Esophagus muscularis mucosa (tissue), 4 donors: ENCODE measurements at regions not wholly inside any gene's neighbourhood (a gene's known extent, or its start where the extent isn't known, plus 50 kb on each side); places are given as distances from the start of the nearest gene placed in this dataset.

Source experiments
- EP300 ChIP-seq: sonication (generic); formaldehyde crosslinking; IDR thresholded peaks from one replicate; pipeline ENCODE4 v1.6.1; 2017; ENCODE audit warnings: antibody characterized with exemption
- POLR2A ChIP-seq: fragments of 450-650 bp; IDR thresholded peaks from one replicate; pipeline ENCODE4 v1.6.1; 2017; ENCODE audit warnings: antibody characterized with exemption, moderate library complexity, mild to moderate bottlenecking, low read depth
- TF ChIP-seq, protein P1 (sequence below), 3 experiments: fragments of 200-600 bp in 2 of 3; fragments of 450-650 bp in 1 of 3; sonication (generic) in 2 of 3; IDR thresholded peaks; one replicate each; pipeline ENCODE4 v1.5.1; 2017 to 2019; ENCODE audit warnings: antibody characterized with exemption in 3 of 3, mild to moderate bottlenecking in 2 of 3, moderate library complexity in 1 of 3

DNA sequence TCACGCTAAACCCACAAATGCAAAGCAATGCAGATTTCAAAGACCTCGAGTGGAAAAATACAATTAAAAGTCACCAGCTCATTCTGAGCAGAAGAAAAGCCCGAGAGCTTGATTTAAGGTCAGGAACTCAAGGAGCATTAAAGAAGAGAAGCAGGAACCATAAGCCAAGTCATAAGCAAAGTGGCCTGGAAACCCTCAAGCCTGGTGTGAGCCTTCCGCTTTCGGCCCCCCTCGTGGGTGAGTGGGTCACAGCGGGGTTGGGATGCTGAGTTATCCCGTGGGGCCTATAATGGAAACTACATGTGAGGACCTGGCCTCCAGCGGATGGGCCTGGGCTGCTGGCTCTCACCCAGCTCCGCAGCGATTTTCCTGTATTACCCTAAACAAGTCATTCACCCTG lies 504.3 kb downstream of the RAB28 start:
- TF ChIP-seq, protein P1, sequence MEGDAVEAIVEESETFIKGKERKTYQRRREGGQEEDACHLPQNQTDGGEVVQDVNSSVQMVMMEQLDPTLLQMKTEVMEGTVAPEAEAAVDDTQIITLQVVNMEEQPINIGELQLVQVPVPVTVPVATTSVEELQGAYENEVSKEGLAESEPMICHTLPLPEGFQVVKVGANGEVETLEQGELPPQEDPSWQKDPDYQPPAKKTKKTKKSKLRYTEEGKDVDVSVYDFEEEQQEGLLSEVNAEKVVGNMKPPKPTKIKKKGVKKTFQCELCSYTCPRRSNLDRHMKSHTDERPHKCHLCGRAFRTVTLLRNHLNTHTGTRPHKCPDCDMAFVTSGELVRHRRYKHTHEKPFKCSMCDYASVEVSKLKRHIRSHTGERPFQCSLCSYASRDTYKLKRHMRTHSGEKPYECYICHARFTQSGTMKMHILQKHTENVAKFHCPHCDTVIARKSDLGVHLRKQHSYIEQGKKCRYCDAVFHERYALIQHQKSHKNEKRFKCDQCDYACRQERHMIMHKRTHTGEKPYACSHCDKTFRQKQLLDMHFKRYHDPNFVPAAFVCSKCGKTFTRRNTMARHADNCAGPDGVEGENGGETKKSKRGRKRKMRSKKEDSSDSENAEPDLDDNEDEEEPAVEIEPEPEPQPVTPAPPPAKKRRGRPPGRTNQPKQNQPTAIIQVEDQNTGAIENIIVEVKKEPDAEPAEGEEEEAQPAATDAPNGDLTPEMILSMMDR (IDR thresholded peaks at IDR 0.05) = no peak
- no peak for TF ChIP-seq POLR2A
- TF ChIP-seq EP300 = no peak
